ENCODE measurements at regions not wholly inside any gene's neighbourhood (a gene's known extent, or its start where the extent isn't known, plus 50 kb on each side); places are given as distances from the start of the nearest gene placed in this dataset.

GRCh38 chr7:84495128-84495527, 300.5 kb upstream of the SEMA3A start:
- H3K9me3 ChIP-seq (ENCODE audit: control insufficient read depth, low read length), result no peaks in the 10 kb centered on the region
- H3K4me1 ChIP-seq, result no peaks in the 10 kb centered on the region
- H3K36me3 ChIP-seq (ENCODE audit: control insufficient read depth, insufficient read depth, low read length), result no peaks in the 10 kb centered on the region
- H3K27me3 ChIP-seq (ENCODE audit: control insufficient read depth, insufficient read depth, low read length), result no peaks in the 10 kb centered on the region
- no peak overlapping the region for H3K27ac ChIP-seq
- no peak overlapping the region for H3K4me3 ChIP-seq (ENCODE audit: low read depth, low read length)
- no peak overlapping the region for H2AFZ ChIP-seq
- no peak overlapping the region for H3K4me2 ChIP-seq (ENCODE audit: low read length)
- H3K9ac ChIP-seq, result no peak overlapping the region
- H3K79me2 ChIP-seq, result no peaks in the 10 kb centered on the region
- TF ChIP-seq, protein P1, sequence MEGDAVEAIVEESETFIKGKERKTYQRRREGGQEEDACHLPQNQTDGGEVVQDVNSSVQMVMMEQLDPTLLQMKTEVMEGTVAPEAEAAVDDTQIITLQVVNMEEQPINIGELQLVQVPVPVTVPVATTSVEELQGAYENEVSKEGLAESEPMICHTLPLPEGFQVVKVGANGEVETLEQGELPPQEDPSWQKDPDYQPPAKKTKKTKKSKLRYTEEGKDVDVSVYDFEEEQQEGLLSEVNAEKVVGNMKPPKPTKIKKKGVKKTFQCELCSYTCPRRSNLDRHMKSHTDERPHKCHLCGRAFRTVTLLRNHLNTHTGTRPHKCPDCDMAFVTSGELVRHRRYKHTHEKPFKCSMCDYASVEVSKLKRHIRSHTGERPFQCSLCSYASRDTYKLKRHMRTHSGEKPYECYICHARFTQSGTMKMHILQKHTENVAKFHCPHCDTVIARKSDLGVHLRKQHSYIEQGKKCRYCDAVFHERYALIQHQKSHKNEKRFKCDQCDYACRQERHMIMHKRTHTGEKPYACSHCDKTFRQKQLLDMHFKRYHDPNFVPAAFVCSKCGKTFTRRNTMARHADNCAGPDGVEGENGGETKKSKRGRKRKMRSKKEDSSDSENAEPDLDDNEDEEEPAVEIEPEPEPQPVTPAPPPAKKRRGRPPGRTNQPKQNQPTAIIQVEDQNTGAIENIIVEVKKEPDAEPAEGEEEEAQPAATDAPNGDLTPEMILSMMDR (IDR thresholded peaks at IDR 0.05), result no peak

DNA sequence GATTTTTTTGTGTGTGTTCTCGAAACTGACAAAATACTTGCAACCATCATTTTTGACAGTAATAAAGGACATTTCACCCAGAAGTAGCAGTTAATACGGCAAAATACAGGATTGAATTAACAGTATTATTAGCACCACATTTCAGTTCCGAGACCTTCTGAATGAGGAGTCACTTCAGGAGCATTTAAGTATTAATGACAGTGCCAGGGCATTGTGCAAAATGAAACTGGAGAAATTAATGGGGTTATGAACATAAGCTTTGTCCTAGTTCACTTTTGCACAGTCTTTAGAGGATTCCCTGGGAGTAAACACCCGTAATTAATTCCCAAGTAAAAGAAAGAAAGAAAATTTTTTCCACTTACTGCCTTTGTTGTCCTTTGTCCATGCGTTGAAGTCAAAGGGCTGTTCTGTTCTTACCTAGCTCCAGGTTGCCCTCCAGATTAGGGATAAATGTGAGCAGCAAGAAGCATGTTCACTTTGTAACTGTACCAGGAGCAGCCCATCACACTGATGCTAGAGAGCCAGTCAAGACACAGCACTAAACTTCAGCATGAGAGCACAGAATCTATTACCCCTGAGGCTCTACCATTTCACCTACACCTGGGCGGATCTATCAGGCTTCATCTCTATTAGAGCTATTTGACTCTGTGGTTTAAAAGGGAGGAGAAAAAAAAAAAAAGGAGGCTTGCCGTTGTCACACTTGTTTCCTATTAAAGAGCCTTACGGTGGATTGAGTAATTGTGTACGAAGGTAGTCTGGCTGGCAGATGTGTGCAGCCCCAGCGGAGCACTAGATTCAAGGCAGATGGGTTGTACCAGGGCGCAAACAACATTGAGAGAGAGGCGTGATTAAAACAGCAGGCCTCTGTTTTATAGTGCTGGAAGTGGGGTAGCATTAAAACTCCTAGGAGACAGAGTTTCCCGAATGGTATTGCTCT, 297.8 kb upstream of the SEMA3A start:
- no peak overlapping the region for H3K4me3 ChIP-seq (ENCODE audit: low read depth, low read length)
- no peaks in the 10 kb centered on the region for H3K79me2 ChIP-seq
- no peaks in the 10 kb centered on the region for H3K36me3 ChIP-seq (ENCODE audit: control insufficient read depth, insufficient read depth, low read length)
- H3K4me1 ChIP-seq, result no peaks in the 10 kb centered on the region
- no peaks in the 10 kb centered on the region for H3K9me3 ChIP-seq (ENCODE audit: control insufficient read depth, low read length)
- H3K27ac ChIP-seq, result no peak overlapping the region
- H2AFZ ChIP-seq, result no peak overlapping the region
- TF ChIP-seq, protein P1 (IDR thresholded peaks at IDR 0.05), result no peak
- no peak overlapping the region for H3K9ac ChIP-seq
- H3K27me3 ChIP-seq (ENCODE audit: control insufficient read depth, insufficient read depth, low read length), result no peaks in the 10 kb centered on the region
- H3K4me2 ChIP-seq (ENCODE audit: low read length), result no peak overlapping the region

GRCh38 chr7:84490661-84491060, 296.1 kb upstream of the SEMA3A start:
- Histone ChIP-seq H3K36me3 (ENCODE audit: control insufficient read depth, insufficient read depth, low read length) (no peaks in the 10 kb centered on the region), H3K4me1 (no peaks in the 10 kb centered on the region), H3K4me2 (ENCODE audit: low read length) (no peak overlapping the region), H3K9ac (no peak overlapping the region), H3K79me2 (no peaks in the 10 kb centered on the region), H3K27ac (no peak overlapping the region), H3K4me3 (ENCODE audit: low read depth, low read length) (no peak overlapping the region), H3K27me3 (ENCODE audit: control insufficient read depth, insufficient read depth, low read length) (no peaks in the 10 kb centered on the region), H3K9me3 (ENCODE audit: control insufficient read depth, low read length) (no peaks in the 10 kb centered on the region), H2AFZ (no peak overlapping the region)
- TF ChIP-seq, protein P1 (IDR thresholded peaks at IDR 0.05), result no peak

DNA sequence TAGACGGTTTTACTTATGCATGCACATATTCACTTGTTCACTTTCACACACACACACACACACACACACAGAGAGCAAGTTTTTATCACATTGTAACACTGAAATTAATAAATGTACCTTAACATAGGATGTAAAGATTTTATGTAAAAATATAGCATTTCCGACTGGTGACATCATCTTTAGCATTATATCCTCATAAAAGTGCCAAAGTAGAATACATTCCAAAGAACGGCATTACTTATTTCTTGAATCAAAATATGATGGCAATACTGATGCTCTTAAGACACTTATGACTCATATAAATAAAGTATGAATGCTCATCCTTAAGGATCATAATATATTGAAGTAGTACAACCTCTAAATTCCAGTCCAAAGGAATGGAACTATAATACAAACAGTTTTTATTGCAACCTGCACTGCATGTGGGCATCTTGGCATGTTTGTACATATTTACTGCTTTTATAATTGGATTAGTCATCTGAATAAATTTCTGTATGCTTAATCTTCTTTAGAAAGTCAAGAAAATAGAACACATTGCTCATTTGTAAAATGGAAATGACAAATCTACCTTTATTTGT, 290.0 kb upstream of the SEMA3A start:
- Histone ChIP-seq H3K36me3 (ENCODE audit: control insufficient read depth, insufficient read depth, low read length) (no peaks in the 10 kb centered on the region), H3K4me3 (ENCODE audit: low read depth, low read length) (no peak overlapping the region), H3K4me1 (no peaks in the 10 kb centered on the region), H3K79me2 (no peaks in the 10 kb centered on the region), H3K4me2 (ENCODE audit: low read length) (no peak overlapping the region), H3K9me3 (ENCODE audit: control insufficient read depth, low read length) (no peaks in the 10 kb centered on the region), H3K27me3 (ENCODE audit: control insufficient read depth, insufficient read depth, low read length) (no peaks in the 10 kb centered on the region), H3K27ac (no peak overlapping the region), H3K9ac (no peak overlapping the region), H2AFZ (no peak overlapping the region)
- TF ChIP-seq, protein P1 (IDR thresholded peaks at IDR 0.05), result no peak

Measured in parathyroid adenoma (tissue), 2 donors.